A673 (cell line): ENCODE measurements at regions not wholly inside any gene's neighbourhood (a gene's known extent, or its start where the extent isn't known, plus 50 kb on each side); places are given as distances from the start of the nearest gene placed in this dataset.

Source experiments
- EZH2 ChIP-seq: fragments of 200-600 bp; sonication (generic); IDR thresholded peaks from 2 replicates; pipeline ENCODE4 v1.6.1; 2017; ENCODE audit warnings: borderline replicate concordance, low read depth, mild to moderate bottlenecking, mixed read lengths, antibody characterized with exemption, low read length; ENCODE audit not compliant: poor library complexity, severe bottlenecking
- TF ChIP-seq, protein P1 (sequence below): fragments of 300-800, 200-600 bp; sonication (generic); conservative IDR thresholded peaks from 2 replicates; pipeline ENCODE4 v1.5.1; 2017; ENCODE audit warnings: low read depth, mild to moderate bottlenecking, antibody characterized with exemption, low read length, moderate library complexity, mixed read lengths

DNA sequence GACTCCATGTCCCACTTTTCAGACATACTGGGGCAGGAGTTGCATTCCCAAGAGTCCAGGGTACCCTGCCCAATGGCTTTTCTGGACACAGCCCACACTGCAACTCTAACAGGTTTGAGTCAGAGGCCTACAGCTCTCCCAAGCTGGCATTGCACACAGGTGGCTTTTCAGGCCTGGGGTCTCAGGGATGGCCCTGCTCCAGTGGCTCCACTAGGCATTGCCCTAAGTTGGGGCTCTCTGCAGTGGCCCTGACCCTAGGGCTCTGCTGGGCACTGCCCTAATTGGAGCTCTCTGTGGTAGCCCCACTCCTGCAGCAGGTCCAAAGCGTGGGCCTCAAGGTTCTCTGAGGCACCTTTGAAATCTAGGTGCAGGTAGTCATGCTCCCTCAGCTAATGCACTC is 408.8 kb downstream of the SUCLA2 start:
- TF ChIP-seq, protein P1, sequence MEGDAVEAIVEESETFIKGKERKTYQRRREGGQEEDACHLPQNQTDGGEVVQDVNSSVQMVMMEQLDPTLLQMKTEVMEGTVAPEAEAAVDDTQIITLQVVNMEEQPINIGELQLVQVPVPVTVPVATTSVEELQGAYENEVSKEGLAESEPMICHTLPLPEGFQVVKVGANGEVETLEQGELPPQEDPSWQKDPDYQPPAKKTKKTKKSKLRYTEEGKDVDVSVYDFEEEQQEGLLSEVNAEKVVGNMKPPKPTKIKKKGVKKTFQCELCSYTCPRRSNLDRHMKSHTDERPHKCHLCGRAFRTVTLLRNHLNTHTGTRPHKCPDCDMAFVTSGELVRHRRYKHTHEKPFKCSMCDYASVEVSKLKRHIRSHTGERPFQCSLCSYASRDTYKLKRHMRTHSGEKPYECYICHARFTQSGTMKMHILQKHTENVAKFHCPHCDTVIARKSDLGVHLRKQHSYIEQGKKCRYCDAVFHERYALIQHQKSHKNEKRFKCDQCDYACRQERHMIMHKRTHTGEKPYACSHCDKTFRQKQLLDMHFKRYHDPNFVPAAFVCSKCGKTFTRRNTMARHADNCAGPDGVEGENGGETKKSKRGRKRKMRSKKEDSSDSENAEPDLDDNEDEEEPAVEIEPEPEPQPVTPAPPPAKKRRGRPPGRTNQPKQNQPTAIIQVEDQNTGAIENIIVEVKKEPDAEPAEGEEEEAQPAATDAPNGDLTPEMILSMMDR: no peak
- no peak for TF ChIP-seq EZH2
